ENCODE measurements at regions not wholly inside any gene's neighbourhood (a gene's known extent, or its start where the extent isn't known, plus 50 kb on each side); places are given as distances from the start of the nearest gene placed in this dataset.

- 68% methylated on average over 3 of the region's 3 CpGs for whole genome bisulfite sequencing, 2 donors
- Histone ChIP-seq H3K4me1 (peaks cover 0 to 14% (median 0%) of the 10 kb centered on the region in 9 donors), H3K9me3 (no peaks in the 10 kb centered on the region), H3K27me3 (no peaks in the 10 kb centered on the region), H3K4me3 (no peak overlapping the region), H3K27ac (peak overlapping the region in 8 of 10 donors; percentile 27 to 75 (median 48)), H3K36me3 (no peaks in the 10 kb centered on the region)
- DNase-seq (no peak), ATAC-seq (peak; percentile 49 to 86 (median 67))
- intact Hi-C loops (cut with DNase I): no loop called here
- no peak for TF ChIP-seq CTCF (IDR thresholded peaks at IDR 0.05)
Measured at GRCh38 chr17:68684949-68685357, 83.8 kb upstream of the FAM20A start.

- no peak for TF ChIP-seq CTCF (IDR thresholded peaks at IDR 0.05)
- Histone ChIP-seq H3K36me3 (no peaks in the 10 kb centered on the region), H3K27ac (no peak overlapping the region), H3K9me3 (no peaks in the 10 kb centered on the region), H3K4me3 (no peak overlapping the region), H3K27me3 (no peaks in the 10 kb centered on the region), H3K4me1 (peaks cover 0 to 14% (median 0%) of the 10 kb centered on the region in 9 donors)
- no peak for ATAC-seq
- intact Hi-C loops (cut with DNase I): no loop called here
- WGBS, 2 donors: 89 to 90% methylated on average over 5 of the region's 5 CpGs
- DNase-seq: no peak
Measured at GRCh38 chr17:68682903-68683302, 81.7 kb upstream of the FAM20A start.

- Histone ChIP-seq H3K27ac (no peak overlapping the region), H3K4me3 (no peak overlapping the region), H3K27me3 (no peaks in the 10 kb centered on the region), H3K9me3 (no peaks in the 10 kb centered on the region), H3K4me1 (peaks cover 0 to 6% (median 0%) of the 10 kb centered on the region in 9 donors), H3K36me3 (no peaks in the 10 kb centered on the region)
- DNase-seq: no peak
- no peak for ATAC-seq
- no peak for TF ChIP-seq CTCF (IDR thresholded peaks at IDR 0.05)
- intact Hi-C loops (cut with DNase I): no loop called here
- 79 to 90% methylated on average over 1 of the region's 1 CpG for WGBS, 2 donors
Measured at GRCh38 chr17:68679882-68680281, 78.7 kb upstream of the FAM20A start.

GRCh38 chr17:68676856-68677255 lies 75.7 kb upstream of the FAM20A start:
- no peak for TF ChIP-seq CTCF (IDR thresholded peaks at IDR 0.05)
- Histone ChIP-seq H3K4me3 (no peak overlapping the region), H3K9me3 (no peaks in the 10 kb centered on the region), H3K36me3 (no peaks in the 10 kb centered on the region), H3K4me1 (no peaks in the 10 kb centered on the region), H3K27me3 (no peaks in the 10 kb centered on the region), H3K27ac (no peak overlapping the region)
- WGBS, 2 donors: 66 to 80% methylated on average over 8 of the region's 8 CpGs
- ATAC-seq (no peak), DNase-seq (no peak)
- intact Hi-C loops (cut with DNase I): no loop called here

All from heart right ventricle (tissue), 16 donors.